ENCODE measurements at regions not wholly inside any gene's neighbourhood (a gene's known extent, or its start where the extent isn't known, plus 50 kb on each side); places are given as distances from the start of the nearest gene placed in this dataset.

DNA sequence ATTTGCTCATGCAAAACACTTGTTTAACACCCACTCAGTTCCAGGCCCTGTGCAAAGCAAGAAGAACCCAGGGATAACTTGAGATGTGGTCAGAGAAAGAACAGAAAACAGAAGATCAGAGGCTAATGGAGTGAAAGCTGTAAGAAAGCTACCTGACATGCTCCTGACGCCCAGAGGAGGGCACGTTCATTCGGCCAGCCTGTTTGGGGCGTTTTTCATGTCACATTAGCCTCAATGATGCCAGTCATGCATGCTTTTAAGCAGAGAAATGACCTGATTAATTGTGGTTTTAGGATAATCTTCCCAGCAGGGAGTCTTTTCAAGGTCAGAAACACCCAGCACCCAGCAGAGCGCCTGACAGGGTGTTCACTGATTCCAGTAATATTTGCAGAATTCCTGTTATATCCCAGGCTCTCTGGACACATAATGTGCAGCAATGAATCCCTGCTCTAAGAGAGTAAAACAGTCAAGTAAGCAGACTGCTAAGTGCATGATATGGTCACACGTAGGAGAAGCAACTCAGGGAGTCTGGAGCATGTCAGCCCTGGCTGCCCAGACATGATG, 320.0 kb downstream of the LRATD1 start:
- no peaks in the 10 kb centered on the region for H3K4me1 ChIP-seq
- WGBS, 5 donors = 70 to 74% (median 72%) methylated on average over 6 of the region's 6 CpGs
- peaks cover 0 to 7% (median 0%) of the 10 kb centered on the region in 8 donors for H3K9me3 ChIP-seq
- H3K27me3 ChIP-seq (replicated peaks in 1 of 7) = no peaks in the 10 kb centered on the region
- intact Hi-C loops (cut with DNase I; ENCODE audit: low total_unique reads) = no loop called here
- no peak for TF ChIP-seq POLR2A (IDR thresholded peaks at IDR 0.05)
- no peak for TF ChIP-seq POLR2AphosphoS5 (IDR thresholded peaks at IDR 0.05)
- TF ChIP-seq, protein P1, sequence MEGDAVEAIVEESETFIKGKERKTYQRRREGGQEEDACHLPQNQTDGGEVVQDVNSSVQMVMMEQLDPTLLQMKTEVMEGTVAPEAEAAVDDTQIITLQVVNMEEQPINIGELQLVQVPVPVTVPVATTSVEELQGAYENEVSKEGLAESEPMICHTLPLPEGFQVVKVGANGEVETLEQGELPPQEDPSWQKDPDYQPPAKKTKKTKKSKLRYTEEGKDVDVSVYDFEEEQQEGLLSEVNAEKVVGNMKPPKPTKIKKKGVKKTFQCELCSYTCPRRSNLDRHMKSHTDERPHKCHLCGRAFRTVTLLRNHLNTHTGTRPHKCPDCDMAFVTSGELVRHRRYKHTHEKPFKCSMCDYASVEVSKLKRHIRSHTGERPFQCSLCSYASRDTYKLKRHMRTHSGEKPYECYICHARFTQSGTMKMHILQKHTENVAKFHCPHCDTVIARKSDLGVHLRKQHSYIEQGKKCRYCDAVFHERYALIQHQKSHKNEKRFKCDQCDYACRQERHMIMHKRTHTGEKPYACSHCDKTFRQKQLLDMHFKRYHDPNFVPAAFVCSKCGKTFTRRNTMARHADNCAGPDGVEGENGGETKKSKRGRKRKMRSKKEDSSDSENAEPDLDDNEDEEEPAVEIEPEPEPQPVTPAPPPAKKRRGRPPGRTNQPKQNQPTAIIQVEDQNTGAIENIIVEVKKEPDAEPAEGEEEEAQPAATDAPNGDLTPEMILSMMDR (IDR thresholded peaks at IDR 0.05 in 8 of 11, conservative IDR thresholded peaks at IDR 0.05 in 3 of 11) = no peak
- H3K27ac ChIP-seq = no peak overlapping the region
- no peaks in the 10 kb centered on the region for H3K36me3 ChIP-seq
- H3K4me3 ChIP-seq = no peak overlapping the region
- no peak for DNase-seq

DNA sequence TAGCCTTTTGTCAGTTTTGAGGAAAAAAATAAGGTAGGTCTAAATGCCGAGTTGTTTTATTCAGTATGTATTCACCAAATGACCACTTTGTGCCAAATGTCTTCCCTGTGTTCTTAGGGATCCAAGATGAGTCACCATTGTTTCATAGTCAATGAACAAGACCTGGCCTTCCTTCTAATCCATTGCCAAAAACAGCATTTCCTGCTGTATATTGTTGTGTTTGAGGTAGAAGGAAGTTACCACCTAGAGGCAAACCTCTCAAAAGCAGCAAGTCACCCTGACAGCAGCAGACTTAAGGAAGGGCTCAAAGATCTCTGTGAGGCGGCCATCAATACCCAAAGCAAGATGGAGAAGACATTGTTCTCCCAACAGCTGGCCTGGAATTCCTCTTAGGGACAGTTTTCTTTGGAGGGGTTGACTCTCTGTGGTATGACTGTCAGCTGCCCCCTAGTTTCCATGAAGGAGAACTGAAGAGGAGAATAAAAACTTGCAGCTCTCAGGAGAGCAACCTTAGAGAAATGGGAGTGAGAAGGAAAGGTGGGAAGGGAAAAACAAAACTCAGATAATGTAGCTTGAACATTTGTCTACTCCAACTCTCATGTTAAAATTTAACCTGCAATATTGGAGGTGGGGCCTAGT, 328.3 kb downstream of the LRATD1 start:
- H3K4me3 ChIP-seq = no peak overlapping the region
- H3K4me1 ChIP-seq = no peaks in the 10 kb centered on the region
- WGBS, 5 donors = 83 to 94% (median 87%) methylated on average over 2 of the region's 2 CpGs
- TF ChIP-seq POLR2A (IDR thresholded peaks at IDR 0.05) = no peak
- TF ChIP-seq, protein P1 (IDR thresholded peaks at IDR 0.05 in 8 of 11, conservative IDR thresholded peaks at IDR 0.05 in 3 of 11) = no peak
- no peak for TF ChIP-seq POLR2AphosphoS5 (IDR thresholded peaks at IDR 0.05)
- no peak for DNase-seq
- H3K27ac ChIP-seq = no peak overlapping the region
- no peaks in the 10 kb centered on the region for H3K36me3 ChIP-seq
- H3K27me3 ChIP-seq (replicated peaks in 1 of 7) = no peaks in the 10 kb centered on the region
- peaks cover 0 to 7% (median 0%) of the 10 kb centered on the region in 8 donors for H3K9me3 ChIP-seq
- intact Hi-C loops (cut with DNase I; ENCODE audit: low total_unique reads) = no loop called here

DNA sequence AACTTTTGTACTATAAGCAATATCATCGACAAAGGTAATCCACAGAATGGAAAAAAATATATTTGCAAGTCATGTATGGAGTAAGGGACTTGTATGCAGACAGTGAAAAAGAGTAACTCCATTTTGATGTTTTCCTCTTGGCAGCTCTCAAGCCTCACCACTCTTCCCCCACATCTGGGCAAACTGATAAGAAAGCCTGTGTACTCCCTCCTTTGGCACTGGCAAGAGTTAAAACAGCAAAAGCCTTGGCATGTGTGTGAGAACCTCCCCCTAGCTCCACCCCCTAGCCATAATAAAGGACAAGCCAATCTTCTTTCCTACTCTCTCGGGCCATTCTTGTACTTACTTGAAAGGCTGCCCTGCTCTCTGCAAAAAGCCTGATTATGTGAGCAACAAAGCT, 335.2 kb downstream of the LRATD1 start:
- 39 to 60% (median 47%) methylated on average over 2 of the region's 2 CpGs for WGBS, 5 donors
- H3K27ac ChIP-seq = no peak overlapping the region
- H3K9me3 ChIP-seq = no peaks in the 10 kb centered on the region
- H3K4me3 ChIP-seq = no peak overlapping the region
- H3K27me3 ChIP-seq (replicated peaks in 1 of 7) = no peaks in the 10 kb centered on the region
- no peaks in the 10 kb centered on the region for H3K36me3 ChIP-seq
- no peak for DNase-seq
- TF ChIP-seq, protein P1 (IDR thresholded peaks at IDR 0.05 in 8 of 11, conservative IDR thresholded peaks at IDR 0.05 in 3 of 11) = no peak
- no peak for TF ChIP-seq POLR2AphosphoS5 (IDR thresholded peaks at IDR 0.05)
- intact Hi-C loops (cut with DNase I; ENCODE audit: low total_unique reads) = no loop called here
- no peaks in the 10 kb centered on the region for H3K4me1 ChIP-seq

DNA sequence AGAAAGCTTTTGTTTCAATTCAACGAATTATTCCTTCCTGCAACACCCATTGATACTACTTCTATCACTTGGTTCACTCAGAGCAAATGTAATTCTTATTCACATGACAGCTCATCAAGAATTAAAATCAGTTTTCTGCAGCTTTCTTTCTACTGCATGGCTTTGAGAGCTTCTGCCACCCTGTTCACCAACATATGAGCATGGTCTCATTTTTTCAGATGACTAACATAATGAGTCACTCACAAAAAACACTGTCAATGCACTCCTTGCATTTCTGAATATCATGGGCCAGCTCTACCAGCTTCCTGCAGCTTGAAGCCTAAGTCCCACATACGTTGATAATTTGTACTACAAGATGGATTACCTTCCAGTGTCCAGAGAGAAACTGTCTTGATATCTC, 342.9 kb downstream of the LRATD1 start:
- WGBS, 5 donors = 65 to 76% (median 69%) methylated on average over 2 of the region's 2 CpGs
- no peaks in the 10 kb centered on the region for H3K36me3 ChIP-seq
- no peak overlapping the region for H3K4me3 ChIP-seq
- no peaks in the 10 kb centered on the region for H3K4me1 ChIP-seq
- TF ChIP-seq, protein P1 (IDR thresholded peaks at IDR 0.05 in 8 of 11, conservative IDR thresholded peaks at IDR 0.05 in 3 of 11) = no peak
- TF ChIP-seq POLR2A (IDR thresholded peaks at IDR 0.05) (no peak), POLR2AphosphoS5 (IDR thresholded peaks at IDR 0.05) (no peak)
- no peaks in the 10 kb centered on the region for H3K27me3 ChIP-seq (replicated peaks in 1 of 7)
- DNase-seq = no peak
- intact Hi-C loops (cut with DNase I; ENCODE audit: low total_unique reads) = no loop called here
- no peak overlapping the region for H3K27ac ChIP-seq
- H3K9me3 ChIP-seq = no peaks in the 10 kb centered on the region
